Loucy (cell line): ENCODE measurements at regions not wholly inside any gene's neighbourhood (a gene's known extent, or its start where the extent isn't known, plus 50 kb on each side); places are given as distances from the start of the nearest gene placed in this dataset.
A peak's percentile ranks its signal among the peaks of the same experiment; 100 is the strongest.

Experiments used
- H2AFZ ChIP-seq: fragments of 200-600 bp; sonication (generic); 2 replicates; pipeline ENCODE4 v1.6.0; 2016; ENCODE audit warnings: antibody characterized with exemption, mild to moderate bottlenecking, low read length, moderate library complexity
- H3F3A ChIP-seq: fragments of 200-600 bp; 2 replicates; pipeline ENCODE4 v1.6.0; 2016; ENCODE audit warnings: antibody characterized with exemption, low read depth, mild to moderate bottlenecking
- H3K27me3 ChIP-seq: fragments of 200-600 bp; sonication (generic); 2 replicates; pipeline ENCODE4 v1.6.1; 2014; ENCODE audit warnings: low read length, mild to moderate bottlenecking; ENCODE audit not compliant: insufficient read depth, poor library complexity, severe bottlenecking
- H3K36me3 ChIP-seq: fragments of 200-600 bp; sonication (generic); 2 replicates; pipeline ENCODE4 v1.6.1; 2016; ENCODE audit warnings: low read length; ENCODE audit not compliant: insufficient read depth
- H3K4me1 ChIP-seq: fragments of 200-600 bp; sonication (generic); 2 replicates; pipeline ENCODE4 v1.5.1; 2014; ENCODE audit warnings: low read length, mild to moderate bottlenecking; ENCODE audit not compliant: insufficient read depth, poor library complexity, severe bottlenecking
- H3K4me2 ChIP-seq: fragments of 200-600 bp; sonication (generic); 2 replicates; pipeline ENCODE4 v1.6.0; 2014; ENCODE audit warnings: antibody characterized with exemption, low read length, low read depth, mild to moderate bottlenecking; ENCODE audit not compliant: poor library complexity, severe bottlenecking
- H3K4me3 ChIP-seq: fragments of 200-600 bp; sonication (generic); 2 replicates; pipeline ENCODE4 v1.5.1; 2014; ENCODE audit warnings: low read length, mild to moderate bottlenecking, mixed read lengths; ENCODE audit not compliant: poor library complexity, severe bottlenecking
- H3K79me2 ChIP-seq: fragments of 200-600 bp; sonication (generic); 2 replicates; pipeline ENCODE4 v1.6.1; 2014; ENCODE audit warnings: low read length; ENCODE audit not compliant: insufficient read depth
- H3K9ac ChIP-seq: fragments of 200-600 bp; sonication (generic); 2 replicates; pipeline ENCODE4 v1.6.0; 2014; ENCODE audit warnings: mild to moderate bottlenecking, low read depth, low read length, moderate library complexity; ENCODE audit not compliant: poor library complexity, severe bottlenecking
- H3K9me2 ChIP-seq: fragments of 200-600 bp; sonication (generic); replicated peaks from 2 replicates; pipeline ENCODE4 v1.6.1; 2016; ENCODE audit warnings: low read depth, low read length, mixed read lengths
- H3K9me3 ChIP-seq: fragments of 200-600 bp; sonication (generic); 2 replicates; pipeline ENCODE4 v1.6.1; 2014; ENCODE audit warnings: mild to moderate bottlenecking, antibody characterized with exemption, low read length, low read depth; ENCODE audit not compliant: insufficient read depth
- H4K20me1 ChIP-seq: fragments of 200-600 bp; sonication (generic); 2 replicates; pipeline ENCODE4 v1.6.0; 2014; ENCODE audit warnings: antibody characterized with exemption, low read length, mild to moderate bottlenecking; ENCODE audit not compliant: insufficient read depth, poor library complexity, severe bottlenecking
- EZH2phosphoT487 ChIP-seq: fragments of 200-600 bp; IDR thresholded peaks from 2 replicates; pipeline ENCODE4 v1.6.1; 2018; ENCODE audit warnings: antibody characterized with exemption, mild to moderate bottlenecking, moderate library complexity, borderline replicate concordance
- TF ChIP-seq, protein P1 (sequence below): fragments of 200-600 bp; sonication (generic); conservative IDR thresholded peaks from 2 replicates; pipeline ENCODE4 v1.5.1; 2014; ENCODE audit warnings: mild to moderate bottlenecking, antibody characterized with exemption, low read length

DNA sequence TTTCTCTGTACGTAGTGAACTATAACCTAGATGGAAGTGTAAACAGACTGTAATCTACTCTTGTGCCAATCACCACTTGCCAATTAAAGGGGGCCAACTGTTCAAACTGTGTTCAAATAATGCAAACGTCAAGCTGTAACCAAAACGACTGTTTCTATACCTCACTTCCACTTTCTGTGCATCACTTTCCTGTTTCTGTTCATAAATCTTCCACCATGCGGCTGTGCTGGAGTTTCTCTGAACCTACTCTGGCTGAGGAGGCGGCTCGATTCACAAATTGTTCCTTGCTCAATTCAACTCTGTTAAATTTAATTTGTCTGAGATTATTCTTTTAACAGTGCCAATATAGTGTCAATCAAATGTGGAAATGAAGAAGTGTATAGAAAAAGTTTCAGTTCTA, 206.7 kb upstream of the TBC1D5 start:
- Histone ChIP-seq H3K4me2 (no peak overlapping the region), H2AFZ (0 out of 2 replicates have a peak overlapping the region, but pooled peaks have one; percentile 48), H3K4me1 (peaks cover 48% of the 10 kb centered on the region), H3F3A (peaks cover 9% of the 10 kb centered on the region; the same call in 1 of the 2 replicates), H3K79me2 (no peaks in the 10 kb centered on the region), H3K9me3 (peaks cover 9% of the 10 kb centered on the region; the same call in 1 of the 2 replicates), H3K36me3 (no peaks in the 10 kb centered on the region), H3K9ac (no peak overlapping the region), H3K9me2 (no peaks in the 10 kb centered on the region), H3K4me3 (no peak overlapping the region), H4K20me1 (no peaks in the 10 kb centered on the region), H3K27me3 (no peaks in the 10 kb centered on the region)
- TF ChIP-seq EZH2phosphoT487, result no peak
- TF ChIP-seq, protein P1, sequence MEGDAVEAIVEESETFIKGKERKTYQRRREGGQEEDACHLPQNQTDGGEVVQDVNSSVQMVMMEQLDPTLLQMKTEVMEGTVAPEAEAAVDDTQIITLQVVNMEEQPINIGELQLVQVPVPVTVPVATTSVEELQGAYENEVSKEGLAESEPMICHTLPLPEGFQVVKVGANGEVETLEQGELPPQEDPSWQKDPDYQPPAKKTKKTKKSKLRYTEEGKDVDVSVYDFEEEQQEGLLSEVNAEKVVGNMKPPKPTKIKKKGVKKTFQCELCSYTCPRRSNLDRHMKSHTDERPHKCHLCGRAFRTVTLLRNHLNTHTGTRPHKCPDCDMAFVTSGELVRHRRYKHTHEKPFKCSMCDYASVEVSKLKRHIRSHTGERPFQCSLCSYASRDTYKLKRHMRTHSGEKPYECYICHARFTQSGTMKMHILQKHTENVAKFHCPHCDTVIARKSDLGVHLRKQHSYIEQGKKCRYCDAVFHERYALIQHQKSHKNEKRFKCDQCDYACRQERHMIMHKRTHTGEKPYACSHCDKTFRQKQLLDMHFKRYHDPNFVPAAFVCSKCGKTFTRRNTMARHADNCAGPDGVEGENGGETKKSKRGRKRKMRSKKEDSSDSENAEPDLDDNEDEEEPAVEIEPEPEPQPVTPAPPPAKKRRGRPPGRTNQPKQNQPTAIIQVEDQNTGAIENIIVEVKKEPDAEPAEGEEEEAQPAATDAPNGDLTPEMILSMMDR, result no peak

DNA sequence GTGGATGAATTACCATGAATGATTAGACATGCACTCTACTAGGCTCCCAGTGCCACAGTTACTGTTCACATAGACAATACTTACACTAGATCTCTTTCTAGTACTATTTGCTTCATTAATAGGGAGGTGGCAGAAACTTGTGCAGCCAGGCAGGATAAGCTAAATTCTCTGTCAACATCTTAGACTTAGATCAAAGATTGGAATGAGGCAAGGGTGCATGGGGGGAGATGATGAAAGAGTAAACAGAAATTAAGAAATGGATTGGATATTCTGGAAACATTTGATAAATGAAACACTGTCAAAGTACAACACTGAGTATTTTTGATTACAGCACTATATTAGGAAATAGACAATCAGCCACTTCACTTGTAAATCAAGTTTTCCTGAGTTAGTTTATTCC, 205.4 kb upstream of the TBC1D5 start:
- Histone ChIP-seq H3K9me2 (no peaks in the 10 kb centered on the region), H3K9ac (no peak overlapping the region), H3K4me1 (peaks cover 49% of the 10 kb centered on the region), H3F3A (peaks cover 9% of the 10 kb centered on the region; the same call in 1 of the 2 replicates), H2AFZ (no peak overlapping the region), H3K36me3 (no peaks in the 10 kb centered on the region), H3K9me3 (peaks cover 9% of the 10 kb centered on the region; the same call in 1 of the 2 replicates), H4K20me1 (no peaks in the 10 kb centered on the region), H3K27me3 (no peaks in the 10 kb centered on the region), H3K4me3 (no peak overlapping the region), H3K4me2 (no peak overlapping the region), H3K79me2 (no peaks in the 10 kb centered on the region)
- TF ChIP-seq, protein P1, result no peak
- no peak for TF ChIP-seq EZH2phosphoT487

DNA sequence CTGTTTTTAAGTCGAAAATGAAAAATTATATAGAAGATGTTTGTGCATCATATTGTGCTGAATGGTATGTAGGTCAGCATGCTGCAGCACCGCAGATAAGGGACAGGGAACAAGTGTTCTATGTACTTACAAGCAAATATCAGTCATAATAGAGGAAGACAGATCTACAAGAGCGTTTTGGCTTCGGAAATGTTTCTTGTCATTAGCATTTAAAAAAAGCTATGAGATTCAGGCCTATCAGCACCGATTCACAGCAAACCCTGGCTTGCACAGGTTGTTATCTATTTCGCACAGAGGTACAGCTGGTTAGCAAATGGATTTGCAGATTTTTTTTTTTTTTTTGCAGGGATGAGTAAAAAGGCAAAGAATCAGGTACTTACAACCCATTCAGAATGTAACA, 204.2 kb upstream of the TBC1D5 start:
- H3K36me3 ChIP-seq, result no peaks in the 10 kb centered on the region
- no peaks in the 10 kb centered on the region for H3K9me2 ChIP-seq
- H3K4me1 ChIP-seq, result peaks cover 59% of the 10 kb centered on the region
- H3F3A ChIP-seq, result peaks cover 9% of the 10 kb centered on the region; the same call in 1 of the 2 replicates
- H4K20me1 ChIP-seq, result no peaks in the 10 kb centered on the region
- peak overlapping the region; percentile 48 for H3K9ac ChIP-seq
- peak overlapping the region; percentile 46 for H3K4me2 ChIP-seq
- TF ChIP-seq, protein P1, result no peak
- TF ChIP-seq EZH2phosphoT487, result no peak
- no peaks in the 10 kb centered on the region for H3K27me3 ChIP-seq
- H3K79me2 ChIP-seq, result no peaks in the 10 kb centered on the region
- peaks cover 5% of the 10 kb centered on the region; the same call in 1 of the 2 replicates for H3K9me3 ChIP-seq
- H2AFZ ChIP-seq, result no peak overlapping the region
- no peak overlapping the region for H3K4me3 ChIP-seq
